Chondrocyte (in vitro differentiated cells): ENCODE measurements at regions not wholly inside any gene's neighbourhood (a gene's known extent, or its start where the extent isn't known, plus 50 kb on each side); places are given as distances from the start of the nearest gene placed in this dataset.

ENCODE experiments used
- DNase-seq: peaks from one replicate; pipeline ENCODE4 v3.0.0; 2021; ENCODE audit warnings: mixed read lengths, low spot score
- H3K27ac Mint-ChIP-seq: one replicate; pipeline ENCODE4 v1.8.0; 2021; ENCODE audit warnings: mild to moderate bottlenecking, moderate library complexity, mixed read lengths; ENCODE audit not compliant: unreplicated experiment
- H3K27me3 Mint-ChIP-seq: 2 replicates; pipeline ENCODE4 v1.8.0; 2021; ENCODE audit warnings: low read depth, mixed read lengths
- H3K36me3 Mint-ChIP-seq: 2 replicates; pipeline ENCODE4 v1.8.0; 2021; ENCODE audit warnings: low read depth, mixed read lengths
- H3K4me1 Mint-ChIP-seq: 2 replicates; pipeline ENCODE4 v1.8.0; 2021; ENCODE audit warnings: low read depth, mild to moderate bottlenecking, mixed read lengths
- H3K4me3 Mint-ChIP-seq: one replicate; pipeline ENCODE4 v1.8.0; 2021; ENCODE audit warnings: mild to moderate bottlenecking, moderate library complexity, mixed read lengths; ENCODE audit not compliant: unreplicated experiment
- H3K9me3 Mint-ChIP-seq: 2 replicates; pipeline ENCODE4 v1.8.0; 2021; ENCODE audit warnings: low read depth, mixed read lengths
- CTCF ChIP-seq: fragments of 200-600 bp; sonication (generic); IDR thresholded peaks from 2 replicates; pipeline ENCODE4 v1.5.0; 2021; ENCODE audit warnings: antibody characterized with exemption, mild to moderate bottlenecking, moderate library complexity

DNA sequence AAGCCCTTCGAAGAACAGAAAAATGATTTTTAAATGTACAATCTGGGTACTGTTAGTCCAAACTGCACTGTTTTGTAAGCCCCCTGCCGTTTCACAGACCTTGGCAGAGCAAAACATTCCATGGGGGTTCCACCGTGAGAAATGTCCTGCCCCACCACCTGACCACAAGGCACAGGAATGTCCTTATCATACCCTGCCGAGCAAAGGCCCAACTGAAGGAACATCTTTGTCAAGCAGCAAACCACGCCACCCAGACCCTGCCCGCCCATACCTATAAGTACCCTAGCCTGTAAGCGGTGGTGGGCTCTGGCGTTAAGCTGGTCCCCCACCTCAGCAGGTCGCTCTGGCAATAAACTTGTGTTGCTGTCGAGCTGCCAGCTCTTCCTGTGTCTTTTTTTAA, 181.6 kb upstream of the PZP start:
- Mint-ChIP-seq H3K9me3 (no peaks in the 10 kb centered on the region), H3K36me3 (no peaks in the 10 kb centered on the region), H3K4me1 (peaks cover 3% of the 10 kb centered on the region), H3K27me3 (peaks cover 9% of the 10 kb centered on the region), H3K4me3 (no peak overlapping the region), H3K27ac (no peak overlapping the region)
- no peak for DNase-seq
- TF ChIP-seq CTCF: no peak

DNA sequence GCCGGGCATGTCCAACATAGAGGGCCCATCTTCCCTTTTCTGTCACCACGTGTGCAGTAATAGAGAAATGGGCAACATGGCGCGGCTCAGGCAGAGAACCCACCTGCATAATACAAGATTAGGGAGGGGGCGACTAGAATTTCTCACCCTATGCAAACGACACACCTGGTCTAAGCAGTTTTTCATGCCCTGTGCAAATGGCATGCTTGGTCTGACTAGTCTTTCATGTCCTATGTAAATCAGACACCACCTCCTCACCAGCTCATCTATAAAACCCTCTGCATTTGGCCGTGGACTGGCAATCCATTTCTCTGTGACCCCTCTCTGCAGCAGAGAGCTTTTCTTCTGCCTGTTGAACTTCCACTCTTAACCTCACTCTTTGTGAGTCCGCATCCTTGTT, 180.2 kb upstream of the PZP start:
- no peak overlapping the region for H3K27ac Mint-ChIP-seq
- peaks cover 7% of the 10 kb centered on the region for H3K27me3 Mint-ChIP-seq
- no peaks in the 10 kb centered on the region for H3K36me3 Mint-ChIP-seq
- no peaks in the 10 kb centered on the region for H3K9me3 Mint-ChIP-seq
- peaks cover 3% of the 10 kb centered on the region for H3K4me1 Mint-ChIP-seq
- DNase-seq: no peak
- TF ChIP-seq CTCF: no peak
- no peak overlapping the region for H3K4me3 Mint-ChIP-seq

DNA sequence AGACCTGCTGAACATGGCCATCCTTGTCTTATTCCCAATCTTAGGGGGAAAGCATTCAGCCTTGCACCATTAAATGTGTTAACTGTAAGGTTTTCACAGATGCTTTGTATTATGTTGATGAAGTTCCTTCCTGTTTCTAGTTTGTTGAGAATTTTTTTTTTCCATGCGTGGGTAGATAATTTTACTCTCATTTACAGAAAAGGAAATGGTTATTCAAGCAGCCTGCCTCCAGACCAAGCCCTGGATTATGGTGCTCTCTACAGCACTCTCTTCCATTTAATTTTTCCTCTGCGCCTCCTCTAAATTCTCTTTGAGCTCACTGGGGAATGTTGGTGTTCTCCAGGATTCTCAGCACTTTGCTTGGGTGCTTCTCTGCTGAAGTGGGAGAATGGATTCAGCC, 179.3 kb upstream of the PZP start:
- H3K4me1 Mint-ChIP-seq: peaks cover 3% of the 10 kb centered on the region
- no peak for TF ChIP-seq CTCF

GRCh38 chr12:9383585-9383984, 175.4 kb upstream of the PZP start:
- H3K27ac Mint-ChIP-seq: no peak overlapping the region
- no peaks in the 10 kb centered on the region for H3K4me1 Mint-ChIP-seq
- H3K36me3 Mint-ChIP-seq: no peaks in the 10 kb centered on the region
- peaks cover 5% of the 10 kb centered on the region for H3K27me3 Mint-ChIP-seq
- H3K4me3 Mint-ChIP-seq: no peak overlapping the region
- TF ChIP-seq CTCF: no peak
- DNase-seq: no peak
- H3K9me3 Mint-ChIP-seq: no peaks in the 10 kb centered on the region

More for the DNA sequence above, 179.3 kb upstream of the PZP start:
- no peak overlapping the region for H3K4me3 Mint-ChIP-seq
- H3K27me3 Mint-ChIP-seq: peaks cover 7% of the 10 kb centered on the region
- no peaks in the 10 kb centered on the region for H3K36me3 Mint-ChIP-seq
- H3K27ac Mint-ChIP-seq: no peak overlapping the region
- DNase-seq: no peak
- no peaks in the 10 kb centered on the region for H3K9me3 Mint-ChIP-seq

DNA sequence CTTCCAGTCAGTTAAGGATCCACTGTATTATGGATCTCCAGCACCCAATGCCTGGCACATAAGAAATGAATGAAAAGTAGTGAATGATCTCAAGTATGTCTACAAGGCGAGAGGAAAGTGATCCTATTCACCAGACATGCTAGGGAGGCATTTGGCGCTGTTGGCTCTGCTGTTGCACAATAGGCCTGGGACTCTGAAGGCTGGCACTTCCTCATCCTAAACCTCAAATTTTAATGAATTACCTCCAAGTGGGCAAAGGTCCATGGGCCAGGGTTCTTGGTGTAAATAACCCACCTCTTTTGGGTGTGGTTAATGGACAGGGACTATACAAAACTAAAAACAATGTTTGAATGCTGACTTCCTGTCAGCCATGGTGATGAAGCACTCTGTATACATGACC, 173.4 kb upstream of the PZP start:
- DNase-seq: no peak
- TF ChIP-seq CTCF: no peak
- Mint-ChIP-seq H3K4me3 (no peak overlapping the region), H3K27me3 (peaks cover 5% of the 10 kb centered on the region), H3K27ac (no peak overlapping the region), H3K4me1 (no peaks in the 10 kb centered on the region), H3K36me3 (no peaks in the 10 kb centered on the region), H3K9me3 (no peaks in the 10 kb centered on the region)
